K562 (cell line): ENCODE measurements at regions not wholly inside any gene's neighbourhood (a gene's known extent, or its start where the extent isn't known, plus 50 kb on each side); places are given as distances from the start of the nearest gene placed in this dataset.

Experiments used
- ATAC-seq: fragments of 200-7000 bp; cut with Tn5 transposase; 3 replicates; pipeline ENCODE4 v1.9.1; 2020; ENCODE audit warnings: moderate library complexity
- BruUV-seq: library from RNA; stranded (reverse); fragments of 400-500 nt; replicated peaks from 2 replicates; lab custom pipeline; 2021; lab: Mats Ljungman, UMichigan
- CTCF ChIA-PET: fragments of 300-600 bp; formaldehyde crosslinking; extraction: SDS; loops from one replicate; lab custom pipeline; 2021; ENCODE audit warnings: low intra/inter-chr PET ratio; lab: Yijun Ruan, JAX
- POLR2A ChIA-PET: fragments of 300-600, 350-650 bp; sonication (Branson Sonifier 250); formaldehyde crosslinking; extraction: SDS; loops from one replicate; lab custom pipeline; 2021; ENCODE audit warnings: antibody characterized with exemption, inconsistent platforms; lab: Yijun Ruan, JAX
- DNase-seq, 4 experiments: peaks; one replicate each; pipeline versions ENCODE4 v3.0.0 to v3.0.0-alpha.2; 2011 to 2018; ENCODE audit warnings: low spot score in 3 of 4, mixed read lengths in 3 of 4; ENCODE audit errors: extremely low read depth in 1 of 4
- FAIRE-seq: peaks from 2 replicates; lab custom pipeline; 2011; peaks lifted over from hg19 to GRCh38; lab: Jason Lieb, UNC
- H2AFZ ChIP-seq: 2 replicates; pipeline ENCODE4 v1.6.0; 2011; ENCODE audit warnings: low read depth, low read length, control low read depth, inconsistent platforms
- H3K27ac ChIP-seq: fragments of 200-600 bp; 3 replicates; pipeline ENCODE4 v1.8.0; 2011; ENCODE audit warnings: low read depth, mild to moderate bottlenecking, control low read depth, inconsistent platforms, low read length, moderate library complexity, mixed read lengths; ENCODE audit errors: extremely low read depth
- H3K27me3 ChIP-seq, 2 experiments: fragments of 300-600 bp in 1 of 2; 2 replicates in 1 of 2; 3 replicates in 1 of 2; pipeline versions ENCODE4 v1.6.0 to v1.8.0; 2011; ENCODE audit warnings: inconsistent platforms in 2 of 2, low read length in 2 of 2, mild to moderate bottlenecking in 1 of 2, mixed read lengths in 1 of 2, moderate library complexity in 1 of 2; ENCODE audit not compliant: control insufficient read depth in 2 of 2, insufficient read depth in 2 of 2
- H3K36me3 ChIP-seq: fragments of 300-600 bp; 3 replicates; pipeline ENCODE4 v1.8.0; 2011; ENCODE audit warnings: mild to moderate bottlenecking, low read length, inconsistent platforms; ENCODE audit not compliant: control insufficient read depth, insufficient read depth
- H3K4me1 ChIP-seq, 2 experiments: fragments of 200-600 bp in 1 of 2; replicated peaks in 1 of 2; 2 replicates in 1 of 2; 3 replicates in 1 of 2; pipeline versions ENCODE4 v1.5.1 to v1.8.0; 2011; ENCODE audit warnings: inconsistent platforms in 2 of 2, low read length in 2 of 2, mild to moderate bottlenecking in 1 of 2, mixed read lengths in 1 of 2, moderate library complexity in 1 of 2; ENCODE audit not compliant: control insufficient read depth in 2 of 2, insufficient read depth in 2 of 2
- H3K4me2 ChIP-seq: 2 replicates; pipeline ENCODE4 v1.6.1; 2011; ENCODE audit warnings: low read length, control low read depth, inconsistent platforms, mixed read lengths; ENCODE audit not compliant: insufficient read depth
- H3K4me3 ChIP-seq: fragments of 200-600 bp; sonication (generic), shearing (Covaris generic); 2 replicates; pipeline ENCODE4 v1.5.1; 2016; ENCODE audit warnings: control low read depth, inconsistent platforms
- H3K79me2 ChIP-seq: fragments of 200-600 bp; 3 replicates; pipeline ENCODE4 v1.8.0; 2011; ENCODE audit warnings: low read length, inconsistent platforms; ENCODE audit not compliant: control insufficient read depth, insufficient read depth
- H3K9ac ChIP-seq, 2 experiments: 2 replicates each; pipeline versions ENCODE4 v1.6.0 to v1.6.1; 2011; ENCODE audit warnings: low read depth in 2 of 2, low read length in 2 of 2, control low read depth in 1 of 2, inconsistent platforms in 1 of 2, mild to moderate bottlenecking in 1 of 2, mixed read lengths in 1 of 2; ENCODE audit not compliant: insufficient read depth in 1 of 2
- H3K9me1 ChIP-seq: one replicate; pipeline ENCODE4 v1.6.0; 2011; ENCODE audit warnings: inconsistent platforms, mild to moderate bottlenecking, low read length, moderate library complexity; ENCODE audit not compliant: control insufficient read depth, insufficient read depth
- H3K9me3 ChIP-seq: replicated peaks from 2 replicates; pipeline ENCODE4 v1.5.1; 2011; ENCODE audit warnings: low read depth, low read length, inconsistent platforms; ENCODE audit not compliant: control insufficient read depth, insufficient read depth
- H4K20me1 ChIP-seq: replicated peaks from 2 replicates; pipeline ENCODE4 v1.6.1; 2011; ENCODE audit warnings: low read length, inconsistent platforms, mixed read lengths; ENCODE audit not compliant: control insufficient read depth, insufficient read depth
- CREM ChIP-seq: IDR thresholded peaks from 2 replicates; pipeline ENCODE4 v1.6.1; 2014; ENCODE audit warnings: antibody characterized with exemption, low read depth
- ESRRA ChIP-seq: fragments of 450-650 bp; IDR thresholded peaks from 2 replicates; pipeline ENCODE4 v1.6.1; 2014; ENCODE audit warnings: low read depth, mild to moderate bottlenecking, moderate library complexity, borderline replicate concordance
- HEY1 ChIP-seq: fragments of 250-450 bp; sonication (Bioruptor Pico); IDR thresholded peaks from 2 replicates; pipeline ENCODE4 v1.5.0; 2020; ENCODE audit warnings: mild to moderate bottlenecking, moderate library complexity, borderline replicate concordance
- JUN ChIP-seq, 2 experiments: sonication (generic) in 1 of 2; formaldehyde crosslinking in 1 of 2; IDR thresholded peaks; 2 replicates each; pipeline versions ENCODE4 v1.6.1 to v1.8.0; 2012 to 2022; ENCODE audit warnings: borderline replicate concordance in 2 of 2, mild to moderate bottlenecking in 2 of 2, improper control_type of control experiment in 1 of 2, low read depth in 1 of 2, low read length in 1 of 2, missing genetic modification reagents in 1 of 2
- NR4A1 ChIP-seq, 2 experiments: fragments of 250-450 bp in 1 of 2; fragments of 450-650 bp in 1 of 2; sonication (Bioruptor Pico) in 1 of 2; IDR thresholded peaks; 2 replicates each; pipeline versions ENCODE4 v1.4.0 to v1.6.1; 2016 to 2020; ENCODE audit warnings: mild to moderate bottlenecking in 2 of 2, missing compliant biosample characterization in 1 of 2, missing genetic modification characterization in 1 of 2, moderate library complexity in 1 of 2
- POLR2AphosphoS5 ChIP-seq: IDR thresholded peaks from 2 replicates; pipeline ENCODE4 v1.6.1; 2011; ENCODE audit warnings: mild to moderate bottlenecking, low read depth, low read length, moderate library complexity; ENCODE audit not compliant: control insufficient read depth, insufficient read depth
- SNRNP70 ChIP-seq: fragments of 200-400 bp; formaldehyde crosslinking; optimal IDR thresholded peaks from 2 replicates; pipeline ENCODE3; 2017; ENCODE audit warnings: low read depth, low read length
- ZNF23 ChIP-seq: fragments of 250-450 bp; sonication (Bioruptor Pico); IDR thresholded peaks from 2 replicates; pipeline ENCODE4 v1.4.0; 2020; ENCODE audit warnings: mild to moderate bottlenecking
- ZNF717 ChIP-seq: fragments of 250-450 bp; sonication (Bioruptor Pico); IDR thresholded peaks from 2 replicates; pipeline ENCODE4 v1.5.0; 2021
- WGBS: fragments of 100-300 bp; shearing (Covaris generic); methylation state at CpG from one replicate; pipeline ENCODE4 v1.1.6; 2016; ENCODE audit warnings: low coverage, mixed read lengths; ENCODE audit not compliant: insufficient coverage; ENCODE audit errors: missing lambda C conversion rate; 5-methylcytosine and 5-hydroxymethylcytosine counted together
- in situ Hi-C: fragments of 300-500 bp; cut with MboI; formaldehyde crosslinking; loops from 4 replicates; pipeline ENCODE4 v1.15.0; 2018; ENCODE audit warnings: inconsistent platforms, mixed read lengths
- intact Hi-C: fragments of 100-400 bp; cut with micrococcal nuclease; formaldehyde crosslinking; loops from 2 replicates; pipeline ENCODE4 v1.14.2; 2022

GRCh38 chr10:65112573-65112972 is 1591.4 kb downstream of the REEP3 start:
- POLR2A ChIA-PET = interaction anchor here (1.0 kb wide), 1 partner anchor 9 kb away, joined by 3 read pairs; no protein-coding TSS in a partner anchor
- Histone ChIP-seq H4K20me1 (no peaks in the 10 kb centered on the region), H3K4me2 (no peak overlapping the region), H3K9me1 (no peaks in the 10 kb centered on the region)
- no TSS peak for BruUV-seq
- intact Hi-C loops = no loop called here
- no peak for TF ChIP-seq ZNF717
- no peak for TF ChIP-seq HEY1
- TF ChIP-seq ESRRA = no peak
- TF ChIP-seq JUN (IDR thresholded peaks at IDR 0.05; ENCODE audit: borderline replicate concordance, low read depth, low read length) = no peak
- no peak for TF ChIP-seq JUN (CRISPR knock-in tag; IDR thresholded peaks at IDR 0.05; ENCODE audit: borderline replicate concordance)
- no peak for TF ChIP-seq NR4A1 (CRISPR knock-in tag; IDR thresholded peaks at IDR 0.05)
- TF ChIP-seq NR4A1 (tag; IDR thresholded peaks at IDR 0.05) = no peak
- TF ChIP-seq POLR2AphosphoS5 = no peak
- TF ChIP-seq SNRNP70 = no peak
- TF ChIP-seq ZNF23 (CRISPR knock-in tag) = no peak
- no peak for TF ChIP-seq CREM
- TF ChIP-seq, all 486 proteins: peak for 0
- 0% methylated on average over 4 of the region's 4 CpGs for WGBS
- CTCF ChIA-PET = no interaction called here
- no peaks in the 10 kb centered on the region for H3K36me3 ChIP-seq
- in situ Hi-C loops = no loop called here
- no peak overlapping the region for H2AFZ ChIP-seq
- no peak overlapping the region for H3K9ac ChIP-seq
- no peaks in the 10 kb centered on the region for H3K27me3 ChIP-seq
- H3K4me3 ChIP-seq = no peak overlapping the region
- no peaks in the 10 kb centered on the region for H3K4me1 ChIP-seq
- no peak for ATAC-seq
- H3K79me2 ChIP-seq = no peaks in the 10 kb centered on the region
- no peak for FAIRE-seq
- no peaks in the 10 kb centered on the region for H3K9me3 ChIP-seq
- no peak for DNase-seq
- H3K27ac ChIP-seq = no peak overlapping the region
